NCI-H82 treated with DMSO at 0.1 percent for 48 hours (cell line): ENCODE measurements at regions not wholly inside any gene's neighbourhood (a gene's known extent, or its start where the extent isn't known, plus 50 kb on each side); places are given as distances from the start of the nearest gene placed in this dataset.
A peak's percentile ranks its signal among the peaks of the same experiment; 100 is the strongest.

Source experiments
- DNase-seq: peaks from one replicate; lab custom pipeline; 2025; ENCODE audit not compliant: unreplicated experiment; lab: John Stamatoyannopoulos, UW

GRCh38 chr13:61039302-61039701 is 376.3 kb downstream of the PCDH20 start:
- no peak for DNase-seq

- DNase-seq = no peak
Observed at GRCh38 chr13:61036715-61037114, 378.9 kb downstream of the PCDH20 start.

GRCh38 chr13:61030445-61030844 is 385.2 kb downstream of the PCDH20 start:
- DNase-seq = no peak

- DNase-seq = peak; percentile 42
Observed at GRCh38 chr13:61029064-61029463, 386.6 kb downstream of the PCDH20 start.

GRCh38 chr13:61024046-61024445 is 391.6 kb downstream of the PCDH20 start:
- DNase-seq = no peak

GRCh38 chr13:61021838-61022237 is 393.8 kb downstream of the PCDH20 start:
- no peak for DNase-seq

- DNase-seq = no peak
Observed at GRCh38 chr13:61013796-61014195, 401.9 kb downstream of the PCDH20 start.

GRCh38 chr13:61010358-61010757 is 405.3 kb downstream of the PCDH20 start:
- DNase-seq = no peak

- no peak for DNase-seq
Observed at GRCh38 chr13:61002686-61003085, 413.0 kb downstream of the PCDH20 start.

- DNase-seq = peak; percentile 6
Observed at GRCh38 chr13:60990032-60990733, 425.5 kb downstream of the PCDH20 start.

GRCh38 chr13:60986301-60986700 is 429.3 kb downstream of the PCDH20 start:
- no peak for DNase-seq

- no peak for DNase-seq
Observed at GRCh38 chr13:60981407-60981806, 434.2 kb downstream of the PCDH20 start.

GRCh38 chr13:60976367-60976766 is 439.3 kb downstream of the PCDH20 start:
- DNase-seq = no peak

GRCh38 chr13:60974296-60974695 is 441.4 kb downstream of the PCDH20 start:
- no peak for DNase-seq

GRCh38 chr13:60973529-60973928 is 442.1 kb downstream of the PCDH20 start:
- DNase-seq = no peak

GRCh38 chr13:60970736-60971135 is 444.9 kb downstream of the PCDH20 start:
- DNase-seq = no peak

GRCh38 chr13:60969656-60970055 is 446.0 kb downstream of the PCDH20 start:
- DNase-seq = no peak

- DNase-seq = no peak
Observed at GRCh38 chr13:60959427-60959826, 456.2 kb downstream of the PCDH20 start.

- DNase-seq = no peak
Observed at GRCh38 chr13:60957816-60958215, 457.8 kb downstream of the PCDH20 start.

GRCh38 chr13:60945396-60945795 is 470.3 kb downstream of the PCDH20 start:
- DNase-seq = no peak

- DNase-seq = no peak
Observed at GRCh38 chr13:60944863-60945262, 470.8 kb downstream of the PCDH20 start.

GRCh38 chr13:60944016-60944415 is 471.6 kb downstream of the PCDH20 start:
- no peak for DNase-seq

GRCh38 chr13:60936281-60936680 is 479.4 kb downstream of the PCDH20 start:
- no peak for DNase-seq
